Right renal cortex interstitium (tissue), 3 donors: ENCODE measurements at regions not wholly inside any gene's neighbourhood (a gene's known extent, or its start where the extent isn't known, plus 50 kb on each side); places are given as distances from the start of the nearest gene placed in this dataset.

Experiments used
- DNase-seq, 3 donors: peaks; one replicate each; pipeline ENCODE4 v3.0.0-alpha.2; 2013; ENCODE audit warnings: low read depth in 3 of 3, low spot score in 2 of 3

GRCh38 chr10:78502210-78502936, 468.7 kb downstream of the RPS24 start:
- DNase-seq = no peak

- DNase-seq = no peak
Measured at GRCh38 chr10:78504181-78504580, 470.5 kb downstream of the RPS24 start.

GRCh38 chr10:78505657-78506056, 472.0 kb downstream of the RPS24 start:
- DNase-seq = no peak

- DNase-seq = no peak
Measured at GRCh38 chr10:78506614-78507013, 473.0 kb downstream of the RPS24 start.

- DNase-seq = no peak
Measured at GRCh38 chr10:78507510-78508160, 474.0 kb downstream of the RPS24 start.

GRCh38 chr10:78508955-78509748, 475.5 kb downstream of the RPS24 start:
- no peak for DNase-seq

GRCh38 chr10:78510566-78511323, 477.1 kb downstream of the RPS24 start:
- no peak for DNase-seq

GRCh38 chr10:78511324-78512204, 477.9 kb downstream of the RPS24 start:
- no peak for DNase-seq

GRCh38 chr10:78512205-78512550, 478.5 kb downstream of the RPS24 start:
- no peak for DNase-seq

- no peak for DNase-seq
Measured at GRCh38 chr10:78513330-78513729, 479.7 kb downstream of the RPS24 start.

- no peak for DNase-seq
Measured at GRCh38 chr10:78513986-78514385, 480.3 kb downstream of the RPS24 start.

- DNase-seq = no peak
Measured at GRCh38 chr10:78514459-78514858, 480.8 kb downstream of the RPS24 start.

- no peak for DNase-seq
Measured at GRCh38 chr10:78515038-78515872, 481.6 kb downstream of the RPS24 start.

- no peak for DNase-seq
Measured at GRCh38 chr10:78515873-78516153, 482.1 kb downstream of the RPS24 start.

GRCh38 chr10:78516236-78516635, 482.6 kb downstream of the RPS24 start:
- no peak for DNase-seq

GRCh38 chr10:78516756-78517155, 483.1 kb downstream of the RPS24 start:
- DNase-seq = no peak

- DNase-seq = no peak
Measured at GRCh38 chr10:78518224-78518623, 484.6 kb downstream of the RPS24 start.

GRCh38 chr10:78520737-78521430, 487.2 kb downstream of the RPS24 start:
- DNase-seq = no peak

GRCh38 chr10:78523453-78523852, 489.8 kb downstream of the RPS24 start:
- DNase-seq = no peak
